Endothelial cell of umbilical vein (primary cell): ENCODE measurements at regions not wholly inside any gene's neighbourhood (a gene's known extent, or its start where the extent isn't known, plus 50 kb on each side); places are given as distances from the start of the nearest gene placed in this dataset.

Experiments
- BruUV-seq: library from RNA; stranded (reverse); fragments of 400-500 nt; replicated peaks from 2 replicates; lab custom pipeline; 2021; lab: Mats Ljungman, UMichigan
- CTCF ChIA-PET: fragments of 300-600, 350-600 bp; sonication (Branson Sonifier 250); formaldehyde crosslinking; loops from one replicate; lab custom pipeline; 2021; ENCODE audit warnings: antibody characterized with exemption, inconsistent platforms; lab: Charles Lee
- POLR2A ChIA-PET: fragments of 300-600, 350-600 bp; sonication (Branson Sonifier 250); formaldehyde crosslinking; loops from one replicate; lab custom pipeline; 2021; ENCODE audit warnings: antibody characterized with exemption, inconsistent platforms; lab: Charles Lee
- DNase-seq: peaks from one replicate; pipeline ENCODE4 v3.0.0-alpha.2; 2011; ENCODE audit warnings: low read depth, low spot score
- FAIRE-seq: peaks from 2 replicates; lab custom pipeline; 2011; peaks lifted over from hg19 to GRCh38; lab: Jason Lieb, UNC
- H2AFZ ChIP-seq: 2 replicates; pipeline ENCODE4 v1.6.0; 2012; ENCODE audit warnings: low read depth, low read length, control low read depth, inconsistent platforms
- H3K27ac ChIP-seq: 2 replicates; pipeline ENCODE4 v1.5.1; 2011; ENCODE audit warnings: low read depth, mild to moderate bottlenecking, control low read depth, low read length, moderate library complexity; ENCODE audit not compliant: insufficient read depth
- H3K27me3 ChIP-seq, 2 experiments: 2 replicates each; pipeline versions ENCODE4 v1.6.0 to v1.6.1; 2011; ENCODE audit warnings: low read length in 2 of 2, mixed read lengths in 1 of 2; ENCODE audit not compliant: control insufficient read depth in 2 of 2, insufficient read depth in 2 of 2
- H3K36me3 ChIP-seq, 2 experiments: 2 replicates in 1 of 2; 3 replicates in 1 of 2; pipeline ENCODE4 v1.5.1; 2011; ENCODE audit warnings: low read length in 2 of 2, mild to moderate bottlenecking in 1 of 2, moderate library complexity in 1 of 2; ENCODE audit not compliant: control insufficient read depth in 2 of 2, insufficient read depth in 2 of 2; ENCODE audit errors: extremely low read depth in 1 of 2
- H3K4me1 ChIP-seq: 3 replicates; pipeline ENCODE4 v1.5.1; 2011; ENCODE audit warnings: mild to moderate bottlenecking, low read length; ENCODE audit not compliant: control insufficient read depth, insufficient read depth; ENCODE audit errors: extremely low read depth
- H3K4me2 ChIP-seq: 2 replicates; pipeline ENCODE4 v1.6.1; 2011; ENCODE audit warnings: low read length, control low read depth, mixed read lengths; ENCODE audit not compliant: insufficient read depth
- H3K4me3 ChIP-seq, 3 experiments: fragments of 200-600 bp in 1 of 3; sonication (generic), shearing (Covaris generic) in 1 of 3; replicated peaks in 1 of 3; 2 replicates each; pipeline ENCODE4 v1.5.1; 2011 to 2016; ENCODE audit warnings: control low read depth in 3 of 3, low read length in 3 of 3, mild to moderate bottlenecking in 2 of 3, inconsistent platforms in 1 of 3, low read depth in 1 of 3, moderate library complexity in 1 of 3; ENCODE audit not compliant: insufficient read depth in 1 of 3
- H3K79me2 ChIP-seq: 2 replicates; pipeline ENCODE4 v1.6.0; 2012; ENCODE audit warnings: low read length, inconsistent platforms; ENCODE audit not compliant: control insufficient read depth, insufficient read depth
- H3K9ac ChIP-seq: replicated peaks from 2 replicates; pipeline ENCODE3; 2011; ENCODE audit warnings: low read length, control low read depth; ENCODE audit not compliant: insufficient read depth; ENCODE audit errors: extremely low read depth
- H3K9me1 ChIP-seq: replicated peaks from 3 replicates; pipeline ENCODE4 v1.6.0; 2011; ENCODE audit warnings: mild to moderate bottlenecking, low read length; ENCODE audit not compliant: control insufficient read depth, insufficient read depth; ENCODE audit errors: extremely low read depth
- H3K9me3 ChIP-seq: replicated peaks from 2 replicates; pipeline ENCODE4 v1.5.1; 2012; ENCODE audit warnings: low read length, inconsistent platforms; ENCODE audit not compliant: control insufficient read depth, insufficient read depth
- H4K20me1 ChIP-seq: replicated peaks from 2 replicates; pipeline ENCODE3; 2011; ENCODE audit warnings: mild to moderate bottlenecking, low read length; ENCODE audit not compliant: control insufficient read depth, insufficient read depth; ENCODE audit errors: extremely low read depth
- EZH2 ChIP-seq: IDR thresholded peaks from 2 replicates; pipeline ENCODE4 v1.6.1; 2012; ENCODE audit warnings: borderline replicate concordance, low read depth, mild to moderate bottlenecking, moderate library complexity, low read length, inconsistent platforms; ENCODE audit not compliant: severe bottlenecking
- FOS ChIP-seq: IDR thresholded peaks from 2 replicates; pipeline ENCODE4 v1.6.1; 2011; ENCODE audit warnings: mild to moderate bottlenecking, low read length, moderate library complexity, borderline replicate concordance; ENCODE audit not compliant: insufficient read depth
- GATA2 ChIP-seq: IDR thresholded peaks from 2 replicates; pipeline ENCODE4 v1.7.0; 2011; ENCODE audit warnings: low read depth, mild to moderate bottlenecking, moderate library complexity, mixed read lengths, low read length; ENCODE audit not compliant: insufficient read length, insufficient read depth
- JUN ChIP-seq: IDR thresholded peaks from 2 replicates; pipeline ENCODE4 v1.6.1; 2011; ENCODE audit warnings: borderline replicate concordance, low read depth; ENCODE audit not compliant: insufficient read length, insufficient read depth
- MYC ChIP-seq: IDR thresholded peaks from one replicate; pipeline ENCODE4 v1.6.1; 2011; ENCODE audit warnings: mild to moderate bottlenecking, low read depth, low read length
- POLR2A ChIP-seq: IDR thresholded peaks from 2 replicates; pipeline ENCODE4 v1.6.1; 2012; ENCODE audit warnings: low read depth, mild to moderate bottlenecking, control low read depth, low read length
- POLR2AphosphoS5 ChIP-seq: IDR thresholded peaks from 2 replicates; pipeline ENCODE4 v1.6.1; 2012; ENCODE audit warnings: low read depth, mild to moderate bottlenecking, control low read depth, low read length, moderate library complexity; ENCODE audit not compliant: insufficient read depth
- dilution Hi-C: fragments of 300-500 bp; cut with MboI; formaldehyde crosslinking; loops from one replicate; pipeline ENCODE4 v1.15.0; 2019; ENCODE audit warnings: low sequenced_read_pairs; ENCODE audit not compliant: extremely low pct_ligation_motif_present
- intact Hi-C: fragments of 100-400 bp; cut with micrococcal nuclease; formaldehyde crosslinking; loops from one replicate; pipeline ENCODE4 v1.10.0; 2022
- TF ChIP-seq, protein P1 (sequence below): IDR thresholded peaks from 2 replicates; pipeline ENCODE4 v1.6.1; 2011; ENCODE audit not compliant: insufficient read depth, insufficient read length
- TF ChIP-seq, protein P2 (sequence below), 2 donors: IDR thresholded peaks; 1 replicate in 1 of 2; 2 replicates in 1 of 2; pipeline ENCODE4 v1.5.1; 2011; ENCODE audit warnings: low read length in 2 of 2, mild to moderate bottlenecking in 2 of 2, moderate library complexity in 2 of 2, control low read depth in 1 of 2, inconsistent platforms in 1 of 2, low read depth in 1 of 2; ENCODE audit not compliant: insufficient read depth in 1 of 2; ENCODE audit errors: extremely low read depth in 1 of 2

GRCh38 chr6:44561060-44561623 is 173.6 kb downstream of the CDC5L start:
- dilution Hi-C loops, result no loop called here
- Histone ChIP-seq H3K9me3 (no peaks in the 10 kb centered on the region), H3K27ac (no peak overlapping the region), H3K4me3 (no peak overlapping the region), H4K20me1 (no peaks in the 10 kb centered on the region), H3K9ac (no peak overlapping the region), H3K4me2 (no peak overlapping the region), H3K27me3 (peaks cover 3 to 8% of the 10 kb centered on the region in 2 experiments), H3K36me3 (no peaks in the 10 kb centered on the region), H3K9me1 (no peaks in the 10 kb centered on the region), H2AFZ (no peak overlapping the region), H3K79me2 (no peaks in the 10 kb centered on the region), H3K4me1 (no peaks in the 10 kb centered on the region)
- ChIA-PET POLR2A (no interaction called here), CTCF (no interaction called here)
- no peak for TF ChIP-seq MYC
- peak; percentile 14 for TF ChIP-seq EZH2
- FAIRE-seq (no peak), DNase-seq (no peak)
- BruUV-seq, result no TSS peak
- intact Hi-C loops, result no loop called here

DNA sequence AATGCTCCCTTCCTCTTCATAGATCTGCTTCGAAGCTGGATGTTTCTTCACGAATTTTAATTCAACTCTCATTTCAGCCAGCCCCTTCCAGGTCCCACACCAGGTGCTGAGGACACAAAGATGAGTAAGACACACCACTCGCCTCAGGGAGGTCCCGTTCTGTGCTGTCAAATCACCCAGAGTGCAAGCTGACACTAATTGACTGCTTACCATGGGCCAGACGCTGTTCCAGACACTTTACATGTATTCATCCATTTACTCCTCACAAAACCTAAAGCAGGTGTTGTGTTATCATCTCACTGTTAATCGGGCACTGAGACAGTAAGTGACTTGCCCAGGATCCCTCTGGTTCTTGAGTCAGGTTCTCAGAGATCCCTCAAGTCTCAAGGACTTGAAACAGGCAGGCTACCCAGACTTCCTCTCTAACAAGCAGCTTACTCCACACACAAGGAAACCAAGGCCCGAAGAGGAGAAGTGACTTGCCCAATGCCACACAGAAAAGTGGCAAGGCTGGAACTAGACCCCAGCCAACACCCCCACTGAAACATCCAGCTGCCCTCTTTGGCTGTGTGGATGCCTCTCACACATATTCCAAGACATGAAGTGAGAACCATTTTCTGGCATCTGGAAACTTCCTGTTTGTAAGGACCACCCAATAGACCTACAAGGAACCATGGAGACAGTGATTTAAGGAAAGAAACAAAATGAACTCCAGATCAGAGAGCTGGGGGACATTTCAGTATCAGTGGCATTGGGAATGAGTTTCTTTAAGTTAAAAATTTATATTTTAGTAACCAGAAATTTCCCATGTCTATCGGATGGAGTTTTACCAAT is 174.5 kb downstream of the CDC5L start:
- no peaks in the 10 kb centered on the region for H3K79me2 ChIP-seq
- no peak overlapping the region for H3K4me3 ChIP-seq
- H4K20me1 ChIP-seq, result no peaks in the 10 kb centered on the region
- no peaks in the 10 kb centered on the region for H3K9me3 ChIP-seq
- peaks cover 3 to 8% of the 10 kb centered on the region in 2 experiments for H3K27me3 ChIP-seq
- no TSS peak for BruUV-seq
- no peak overlapping the region for H3K4me2 ChIP-seq
- H3K9me1 ChIP-seq, result no peaks in the 10 kb centered on the region
- intact Hi-C loops, result no loop called here
- no peak overlapping the region for H2AFZ ChIP-seq
- POLR2A ChIA-PET, result interaction anchor here (0.6 kb wide), 1 partner anchor 87 kb away, joined by 5 read pairs; no protein-coding TSS in a partner anchor
- DNase-seq (no peak), FAIRE-seq (no peak)
- H3K36me3 ChIP-seq, result no peaks in the 10 kb centered on the region
- CTCF ChIA-PET, result no interaction called here
- no peak overlapping the region for H3K9ac ChIP-seq
- dilution Hi-C loops, result no loop called here
- no peak overlapping the region for H3K27ac ChIP-seq
- no peaks in the 10 kb centered on the region for H3K4me1 ChIP-seq
- TF ChIP-seq, protein P1, sequence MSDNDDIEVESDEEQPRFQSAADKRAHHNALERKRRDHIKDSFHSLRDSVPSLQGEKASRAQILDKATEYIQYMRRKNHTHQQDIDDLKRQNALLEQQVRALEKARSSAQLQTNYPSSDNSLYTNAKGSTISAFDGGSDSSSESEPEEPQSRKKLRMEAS, result no peak
- no peak for TF ChIP-seq EZH2
- TF ChIP-seq POLR2AphosphoS5, result no peak
- TF ChIP-seq FOS, result no peak
- no peak for TF ChIP-seq GATA2
- TF ChIP-seq, protein P2, sequence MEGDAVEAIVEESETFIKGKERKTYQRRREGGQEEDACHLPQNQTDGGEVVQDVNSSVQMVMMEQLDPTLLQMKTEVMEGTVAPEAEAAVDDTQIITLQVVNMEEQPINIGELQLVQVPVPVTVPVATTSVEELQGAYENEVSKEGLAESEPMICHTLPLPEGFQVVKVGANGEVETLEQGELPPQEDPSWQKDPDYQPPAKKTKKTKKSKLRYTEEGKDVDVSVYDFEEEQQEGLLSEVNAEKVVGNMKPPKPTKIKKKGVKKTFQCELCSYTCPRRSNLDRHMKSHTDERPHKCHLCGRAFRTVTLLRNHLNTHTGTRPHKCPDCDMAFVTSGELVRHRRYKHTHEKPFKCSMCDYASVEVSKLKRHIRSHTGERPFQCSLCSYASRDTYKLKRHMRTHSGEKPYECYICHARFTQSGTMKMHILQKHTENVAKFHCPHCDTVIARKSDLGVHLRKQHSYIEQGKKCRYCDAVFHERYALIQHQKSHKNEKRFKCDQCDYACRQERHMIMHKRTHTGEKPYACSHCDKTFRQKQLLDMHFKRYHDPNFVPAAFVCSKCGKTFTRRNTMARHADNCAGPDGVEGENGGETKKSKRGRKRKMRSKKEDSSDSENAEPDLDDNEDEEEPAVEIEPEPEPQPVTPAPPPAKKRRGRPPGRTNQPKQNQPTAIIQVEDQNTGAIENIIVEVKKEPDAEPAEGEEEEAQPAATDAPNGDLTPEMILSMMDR (IDR thresholded peaks at IDR 0.05; ENCODE audit: extremely low read depth in 1 of 2, insufficient read depth in 1 of 2, low read depth in 1 of 2, low read length in 2 of 2), result no peak
- no peak for TF ChIP-seq JUN
- no peak for TF ChIP-seq MYC
- TF ChIP-seq POLR2A, result no peak
